ENCODE measurements at regions not wholly inside any gene's neighbourhood (a gene's known extent, or its start where the extent isn't known, plus 50 kb on each side); places are given as distances from the start of the nearest gene placed in this dataset.

DNA sequence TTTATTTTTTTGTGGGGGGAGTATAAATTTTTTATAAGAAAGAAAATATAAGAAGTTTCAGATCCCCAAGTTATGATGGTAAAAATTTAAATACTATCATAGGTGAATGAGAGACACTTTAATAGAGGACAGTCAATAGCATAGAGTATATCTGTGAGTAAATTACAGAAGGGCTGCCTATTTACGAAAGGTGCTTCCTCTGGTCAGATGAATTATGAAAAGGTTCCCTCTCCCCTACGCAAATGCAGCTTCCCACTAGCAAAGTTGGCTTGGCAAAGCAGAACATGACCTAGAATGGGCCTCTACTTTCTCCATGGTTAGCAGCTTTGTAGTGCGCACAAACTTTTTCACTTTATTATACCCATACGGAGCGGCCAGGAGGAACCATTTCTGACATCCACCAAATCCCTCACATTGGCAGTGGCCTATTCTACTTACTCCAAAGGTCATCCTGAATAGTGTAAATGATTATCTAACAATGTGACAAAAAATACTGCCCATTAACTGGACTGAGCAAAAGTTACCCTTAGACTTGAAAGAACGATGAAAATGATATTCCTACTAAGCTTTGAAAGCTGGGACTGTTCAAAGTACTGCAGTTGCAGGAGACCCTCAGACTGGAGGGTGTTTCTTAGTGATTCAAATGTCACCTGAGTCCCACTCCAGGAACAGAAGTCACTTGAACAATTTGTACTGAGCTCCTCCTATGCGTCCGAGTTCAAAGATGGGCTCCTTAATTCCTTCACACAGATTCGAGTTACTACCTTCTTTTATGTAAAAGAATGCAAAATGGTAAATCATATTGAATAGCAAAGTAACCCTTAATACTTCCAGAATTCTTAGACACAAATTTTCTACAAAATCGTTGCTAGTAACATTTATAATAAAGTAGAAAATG, 148.5 kb downstream of the NOL4 start:
- no peak for DNase-seq (ENCODE audit: low spot score)

DNA sequence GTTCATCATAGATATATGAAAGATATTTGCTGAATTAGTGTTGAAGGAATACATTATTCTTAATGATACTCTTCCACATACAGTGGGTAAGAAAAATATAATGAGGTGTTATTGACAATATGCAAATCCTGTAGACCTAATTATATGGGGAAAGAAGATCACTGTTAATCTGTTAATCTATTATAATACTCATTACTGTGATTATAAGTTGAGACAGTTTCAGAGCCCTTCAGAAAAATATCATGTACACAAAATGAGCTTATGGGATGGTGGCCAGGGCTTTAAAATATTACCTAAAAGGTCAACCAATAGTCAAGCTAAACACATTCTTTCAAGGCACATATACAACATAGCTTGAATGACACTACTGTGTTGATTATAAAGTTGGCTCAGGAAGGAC, 163.5 kb downstream of the NOL4 start:
- DNase-seq (ENCODE audit: low spot score): no peak

DNA sequence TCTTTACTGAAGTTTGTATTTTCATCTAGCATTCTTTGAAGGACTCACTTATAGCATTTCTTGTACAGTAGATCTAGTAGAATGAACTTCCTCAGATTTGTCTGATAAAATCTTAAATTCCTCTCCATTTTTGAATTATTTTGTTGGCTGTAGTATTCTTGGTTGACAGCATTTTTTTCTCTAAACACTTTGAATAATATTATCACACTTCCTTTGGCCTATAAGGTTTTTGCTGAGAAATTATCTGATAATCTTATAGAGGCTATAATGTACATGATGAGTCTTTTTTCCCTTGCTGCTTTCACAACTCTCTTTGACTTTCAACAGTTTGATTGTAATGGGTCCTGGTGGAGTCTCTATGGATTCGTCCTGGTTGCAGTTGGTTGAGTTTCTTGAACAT, 169.5 kb downstream of the NOL4 start:
- DNase-seq (ENCODE audit: low spot score): no peak

GRCh38 chr18:34050661-34051060, 174.1 kb downstream of the NOL4 start:
- DNase-seq (ENCODE audit: low spot score): no peak

GRCh38 chr18:34049511-34049910, 175.2 kb downstream of the NOL4 start:
- no peak for DNase-seq (ENCODE audit: low spot score)

- no peak for DNase-seq (ENCODE audit: low spot score)
These were observed 176.3 kb downstream of the NOL4 start for GRCh38 chr18:34048423-34048822.

DNA sequence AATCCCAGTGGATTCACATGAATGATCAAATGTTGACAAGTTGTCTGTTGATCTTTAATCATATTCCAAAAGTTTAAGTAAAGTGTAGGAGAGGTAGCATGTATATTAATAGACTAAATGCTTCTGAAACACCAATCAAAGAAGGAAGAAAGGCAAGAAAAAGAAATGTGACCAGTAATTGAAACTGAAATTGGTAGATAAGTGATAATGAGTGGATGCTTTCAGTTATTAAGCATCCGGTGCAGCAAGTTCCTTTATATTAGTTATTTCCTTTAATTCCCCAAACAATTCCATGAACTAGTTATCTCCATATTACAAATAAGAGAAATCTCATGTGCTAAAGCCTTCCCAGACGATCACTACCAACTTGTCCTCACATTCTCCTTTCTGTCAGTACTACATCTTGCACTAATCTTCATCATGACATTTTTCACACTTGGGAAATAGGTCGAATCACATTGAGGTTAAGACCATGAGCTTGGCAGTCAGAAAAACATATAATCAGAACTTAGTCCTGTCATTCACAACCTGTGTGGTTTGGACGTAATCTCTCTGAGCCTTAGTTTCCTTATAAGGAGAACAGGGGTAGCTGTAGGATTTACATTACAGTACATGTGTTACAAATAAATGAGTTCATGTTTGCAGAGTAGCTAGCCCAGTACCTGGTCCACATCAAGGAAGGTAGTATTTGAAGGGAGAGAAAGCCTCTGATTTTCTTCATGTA, 182.1 kb downstream of the NOL4 start:
- DNase-seq (ENCODE audit: low spot score): no peak

GRCh38 chr18:34039611-34040010, 185.1 kb downstream of the NOL4 start:
- DNase-seq (ENCODE audit: low spot score): no peak

- DNase-seq (ENCODE audit: low spot score): no peak
These were observed 185.5 kb downstream of the NOL4 start for GRCh38 chr18:34039201-34039600.

DNA sequence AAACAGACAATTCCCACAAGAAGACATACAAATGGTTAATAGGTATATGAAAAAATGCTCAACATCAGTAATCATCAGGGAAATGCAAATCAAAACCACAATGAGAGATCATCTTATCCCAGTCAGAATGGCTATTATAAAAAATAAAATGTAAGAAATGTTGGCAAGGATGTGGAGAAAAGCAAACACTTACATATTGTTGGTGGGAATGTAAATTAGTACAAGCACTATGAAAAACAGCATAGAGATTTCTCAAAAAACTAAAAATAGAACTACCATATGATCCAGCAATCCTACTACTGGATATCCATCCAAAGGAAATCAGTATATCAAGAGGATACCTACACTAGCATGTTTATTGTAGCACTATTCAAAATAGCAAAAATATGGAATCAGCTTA, 186.6 kb downstream of the NOL4 start:
- no peak for DNase-seq (ENCODE audit: low spot score)

GRCh38 chr18:34033968-34034367, 190.7 kb downstream of the NOL4 start:
- DNase-seq (ENCODE audit: low spot score): no peak

- DNase-seq (ENCODE audit: low spot score): no peak
These were observed 192.9 kb downstream of the NOL4 start for GRCh38 chr18:34031810-34032209.

DNA sequence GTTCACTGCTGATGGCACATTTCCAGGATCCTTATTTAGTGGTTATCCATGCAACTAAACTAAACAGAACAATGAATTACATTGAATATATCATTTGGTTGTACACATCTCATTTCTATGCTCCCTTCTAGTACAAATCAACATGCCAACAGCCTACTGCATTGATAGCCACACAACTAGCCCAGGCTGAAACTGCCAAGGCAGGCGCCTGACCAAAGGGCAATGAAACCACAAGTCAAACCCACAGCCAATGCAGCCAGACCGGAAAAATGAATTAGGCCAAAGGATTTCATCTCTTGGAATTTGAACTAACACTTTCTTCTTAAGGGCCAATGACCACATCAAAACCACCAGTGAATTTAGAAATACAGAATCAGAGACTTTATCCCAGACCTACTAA, 196.4 kb downstream of the NOL4 start:
- no peak for DNase-seq (ENCODE audit: low spot score)

DNA sequence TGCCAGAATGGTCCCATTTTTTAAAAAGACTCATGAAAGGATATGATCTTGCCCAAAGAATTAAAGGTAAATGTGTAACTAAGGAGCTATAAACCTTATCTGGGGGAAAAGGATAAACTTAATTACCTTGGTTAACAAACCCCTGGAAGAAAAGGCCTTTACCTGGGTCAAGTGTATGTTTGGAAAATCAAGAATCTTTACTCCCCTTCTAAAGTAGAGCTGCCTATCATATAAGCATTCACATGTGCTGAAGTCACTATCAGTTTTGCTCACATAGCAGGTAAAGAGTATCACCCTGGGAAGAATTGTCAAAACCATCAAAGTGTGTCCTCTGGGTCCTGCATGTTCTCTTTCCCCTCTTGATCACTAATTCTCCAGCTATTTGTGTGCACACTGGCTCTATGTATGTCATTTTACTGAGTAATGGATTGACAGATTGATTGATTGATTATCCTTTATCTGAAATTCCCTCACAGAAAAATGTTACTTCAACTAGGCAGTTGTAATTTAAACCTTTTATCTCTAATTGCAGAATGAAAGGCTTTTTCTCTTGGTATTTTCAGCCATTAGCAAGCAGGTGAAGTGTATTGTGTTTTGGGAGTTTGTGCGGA, 199.4 kb downstream of the NOL4 start:
- DNase-seq (ENCODE audit: low spot score): no peak

- DNase-seq (ENCODE audit: low spot score): no peak
These were observed 201.2 kb downstream of the NOL4 start for GRCh38 chr18:34023471-34023870.

- DNase-seq (ENCODE audit: low spot score): no peak
These were observed 206.4 kb downstream of the NOL4 start for GRCh38 chr18:34018336-34018735.

- DNase-seq (ENCODE audit: low spot score): no peak
These were observed 221.0 kb downstream of the NOL4 start for GRCh38 chr18:34003687-34004086.

GRCh38 chr18:34002130-34002529, 222.6 kb downstream of the NOL4 start:
- DNase-seq (ENCODE audit: low spot score): no peak

GRCh38 chr18:34001376-34001775, 223.3 kb downstream of the NOL4 start:
- DNase-seq (ENCODE audit: low spot score): no peak

DNA sequence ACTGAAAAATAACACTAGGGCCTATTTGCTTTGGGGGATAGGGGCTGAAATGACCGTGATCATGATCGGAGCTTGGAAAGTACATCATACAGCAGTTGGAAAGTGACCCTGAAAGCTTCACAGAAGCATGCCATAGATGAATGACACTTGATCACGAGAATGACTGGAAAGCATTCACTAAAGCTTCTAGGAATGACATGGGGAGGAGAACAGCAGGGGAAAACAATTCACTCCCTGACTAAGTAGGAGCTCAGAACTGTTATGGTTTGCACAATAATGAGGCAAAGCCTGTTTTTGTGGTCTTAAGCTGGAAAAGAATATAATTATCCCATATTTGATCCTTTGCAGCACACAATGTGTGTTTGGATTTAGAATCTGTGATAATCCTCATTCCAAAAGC, 237.5 kb downstream of the NOL4 start:
- DNase-seq (ENCODE audit: low spot score): no peak

GRCh38 chr18:33983126-33983525, 241.6 kb downstream of the NOL4 start:
- no peak for DNase-seq (ENCODE audit: low spot score)

DNA sequence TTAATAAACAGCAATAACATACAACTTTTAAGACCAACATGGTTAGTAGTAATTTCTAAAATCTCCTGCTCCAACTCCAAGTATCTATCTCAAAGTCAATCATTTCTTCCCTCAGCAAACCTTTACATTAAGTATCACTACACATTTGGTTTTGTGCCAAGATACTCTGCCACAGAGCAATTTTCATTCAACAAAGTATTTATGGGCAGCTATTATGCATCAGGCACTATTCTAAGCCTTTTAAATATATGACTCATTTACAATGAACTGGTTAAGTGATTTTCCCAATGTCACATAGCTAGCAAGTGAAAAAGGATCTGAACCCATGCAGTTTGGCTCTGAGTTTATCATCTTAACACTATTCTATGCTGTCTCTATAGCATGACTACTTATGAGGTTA, 264.3 kb downstream of the NOL4 start:
- DNase-seq (ENCODE audit: low spot score): no peak

- no peak for DNase-seq (ENCODE audit: low spot score)
These were observed 265.1 kb downstream of the NOL4 start for GRCh38 chr18:33959609-33960008.
